ENCODE measurements at regions not wholly inside any gene's neighbourhood (a gene's known extent, or its start where the extent isn't known, plus 50 kb on each side); places are given as distances from the start of the nearest gene placed in this dataset.

- Mint-ChIP-seq H3K27me3 (no peaks in the 10 kb centered on the region), H3K4me3 (ENCODE audit: low read depth) (no peak overlapping the region), H3K4me1 (ENCODE audit: low read depth) (peaks cover 3% of the 10 kb centered on the region), H3K27ac (no peak overlapping the region), H3K36me3 (ENCODE audit: insufficient read depth) (no peaks in the 10 kb centered on the region), H3K9me3 (ENCODE audit: low read depth) (peaks cover 10% of the 10 kb centered on the region)
- DNase-seq (ENCODE audit: low spot score, unreplicated experiment) = no peak
- TF ChIP-seq, protein P1, sequence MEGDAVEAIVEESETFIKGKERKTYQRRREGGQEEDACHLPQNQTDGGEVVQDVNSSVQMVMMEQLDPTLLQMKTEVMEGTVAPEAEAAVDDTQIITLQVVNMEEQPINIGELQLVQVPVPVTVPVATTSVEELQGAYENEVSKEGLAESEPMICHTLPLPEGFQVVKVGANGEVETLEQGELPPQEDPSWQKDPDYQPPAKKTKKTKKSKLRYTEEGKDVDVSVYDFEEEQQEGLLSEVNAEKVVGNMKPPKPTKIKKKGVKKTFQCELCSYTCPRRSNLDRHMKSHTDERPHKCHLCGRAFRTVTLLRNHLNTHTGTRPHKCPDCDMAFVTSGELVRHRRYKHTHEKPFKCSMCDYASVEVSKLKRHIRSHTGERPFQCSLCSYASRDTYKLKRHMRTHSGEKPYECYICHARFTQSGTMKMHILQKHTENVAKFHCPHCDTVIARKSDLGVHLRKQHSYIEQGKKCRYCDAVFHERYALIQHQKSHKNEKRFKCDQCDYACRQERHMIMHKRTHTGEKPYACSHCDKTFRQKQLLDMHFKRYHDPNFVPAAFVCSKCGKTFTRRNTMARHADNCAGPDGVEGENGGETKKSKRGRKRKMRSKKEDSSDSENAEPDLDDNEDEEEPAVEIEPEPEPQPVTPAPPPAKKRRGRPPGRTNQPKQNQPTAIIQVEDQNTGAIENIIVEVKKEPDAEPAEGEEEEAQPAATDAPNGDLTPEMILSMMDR (IDR thresholded peaks at IDR 0.05; ENCODE audit: unreplicated experiment) = no peak
Measured at GRCh38 chr2:165033402-165033801, 78.1 kb upstream of the SLC38A11 start.

- Mint-ChIP-seq H3K27ac (no peak overlapping the region), H3K4me1 (ENCODE audit: low read depth) (peaks cover 3% of the 10 kb centered on the region), H3K36me3 (ENCODE audit: insufficient read depth) (no peaks in the 10 kb centered on the region), H3K4me3 (ENCODE audit: low read depth) (no peak overlapping the region), H3K9me3 (ENCODE audit: low read depth) (peaks cover 2% of the 10 kb centered on the region), H3K27me3 (no peaks in the 10 kb centered on the region)
- TF ChIP-seq, protein P1 (IDR thresholded peaks at IDR 0.05; ENCODE audit: unreplicated experiment) = no peak
- no peak for DNase-seq (ENCODE audit: low spot score, unreplicated experiment)
Measured at GRCh38 chr2:165032559-165032958, 77.2 kb upstream of the SLC38A11 start.

- Mint-ChIP-seq H3K27me3 (no peaks in the 10 kb centered on the region), H3K9me3 (ENCODE audit: low read depth) (no peaks in the 10 kb centered on the region), H3K36me3 (ENCODE audit: insufficient read depth) (no peaks in the 10 kb centered on the region), H3K4me3 (ENCODE audit: low read depth) (no peak overlapping the region), H3K4me1 (ENCODE audit: low read depth) (no peaks in the 10 kb centered on the region), H3K27ac (no peak overlapping the region)
- DNase-seq (ENCODE audit: low spot score, unreplicated experiment) = no peak
- TF ChIP-seq, protein P1 (IDR thresholded peaks at IDR 0.05; ENCODE audit: unreplicated experiment) = no peak
Measured at GRCh38 chr2:165024199-165024598, 68.9 kb upstream of the SLC38A11 start.

DNA sequence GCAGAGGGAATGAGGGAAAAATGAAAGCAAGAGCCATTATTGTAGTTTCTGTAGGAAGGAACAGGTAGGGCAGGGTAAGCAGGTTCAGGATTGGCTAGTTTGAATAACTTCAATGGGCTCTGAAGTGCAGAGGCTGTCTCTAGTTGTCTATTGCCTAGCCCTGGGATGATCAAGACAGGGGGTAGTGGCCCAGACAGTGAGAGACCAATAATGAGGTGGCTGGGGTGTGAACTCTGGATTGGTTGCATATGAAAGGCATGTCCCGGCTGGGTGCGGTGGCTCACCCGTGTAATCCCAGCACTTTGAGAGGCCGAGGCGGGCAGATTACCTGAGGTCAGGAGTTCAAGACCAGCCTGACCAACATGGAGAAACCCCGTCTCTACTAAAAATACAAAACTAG is 67.5 kb upstream of the SLC38A11 start:
- no peak for DNase-seq (ENCODE audit: low spot score, unreplicated experiment)
- H3K9me3 Mint-ChIP-seq (ENCODE audit: low read depth) = no peaks in the 10 kb centered on the region
- H3K27ac Mint-ChIP-seq = no peak overlapping the region
- no peaks in the 10 kb centered on the region for H3K27me3 Mint-ChIP-seq
- TF ChIP-seq, protein P1 (IDR thresholded peaks at IDR 0.05; ENCODE audit: unreplicated experiment) = no peak
- H3K4me3 Mint-ChIP-seq (ENCODE audit: low read depth) = no peak overlapping the region
- H3K36me3 Mint-ChIP-seq (ENCODE audit: insufficient read depth) = no peaks in the 10 kb centered on the region
- no peaks in the 10 kb centered on the region for H3K4me1 Mint-ChIP-seq (ENCODE audit: low read depth)

- H3K9me3 Mint-ChIP-seq (ENCODE audit: low read depth) = no peaks in the 10 kb centered on the region
Measured at GRCh38 chr2:165017966-165018596, 62.8 kb upstream of the SLC38A11 start.

More at GRCh38 chr2:165017966-165018596, 62.8 kb upstream of the SLC38A11 start:
- no peak for DNase-seq (ENCODE audit: low spot score, unreplicated experiment)
- no peak overlapping the region for H3K27ac Mint-ChIP-seq
- peaks cover 8% of the 10 kb centered on the region for H3K4me1 Mint-ChIP-seq (ENCODE audit: low read depth)
- H3K27me3 Mint-ChIP-seq = no peaks in the 10 kb centered on the region
- no peak overlapping the region for H3K4me3 Mint-ChIP-seq (ENCODE audit: low read depth)
- no peaks in the 10 kb centered on the region for H3K36me3 Mint-ChIP-seq (ENCODE audit: insufficient read depth)
- TF ChIP-seq, protein P1 (IDR thresholded peaks at IDR 0.05; ENCODE audit: unreplicated experiment) = no peak

Measured in progenitor cell of endocrine pancreas (in vitro differentiated cells).